K562 (cell line): ENCODE measurements at regions not wholly inside any gene's neighbourhood (a gene's known extent, or its start where the extent isn't known, plus 50 kb on each side); places are given as distances from the start of the nearest gene placed in this dataset.

Experiments used
- ATAC-seq: fragments of 200-7000 bp; cut with Tn5 transposase; 3 replicates; pipeline ENCODE4 v1.9.1; 2020; ENCODE audit warnings: moderate library complexity
- BruUV-seq: library from RNA; stranded (reverse); fragments of 400-500 nt; replicated peaks from 2 replicates; lab custom pipeline; 2021; lab: Mats Ljungman, UMichigan
- CTCF ChIA-PET: fragments of 300-600 bp; formaldehyde crosslinking; extraction: SDS; loops from one replicate; lab custom pipeline; 2021; ENCODE audit warnings: low intra/inter-chr PET ratio; lab: Yijun Ruan, JAX
- POLR2A ChIA-PET: fragments of 300-600, 350-650 bp; sonication (Branson Sonifier 250); formaldehyde crosslinking; extraction: SDS; loops from one replicate; lab custom pipeline; 2021; ENCODE audit warnings: antibody characterized with exemption, inconsistent platforms; lab: Yijun Ruan, JAX
- DNase-seq, 4 experiments: peaks; one replicate each; pipeline versions ENCODE4 v3.0.0 to v3.0.0-alpha.2; 2011 to 2018; ENCODE audit warnings: low spot score in 3 of 4, mixed read lengths in 3 of 4; ENCODE audit errors: extremely low read depth in 1 of 4
- FAIRE-seq: peaks from 2 replicates; lab custom pipeline; 2011; peaks lifted over from hg19 to GRCh38; lab: Jason Lieb, UNC
- H2AFZ ChIP-seq: 2 replicates; pipeline ENCODE4 v1.6.0; 2011; ENCODE audit warnings: low read depth, low read length, control low read depth, inconsistent platforms
- H3K27ac ChIP-seq: fragments of 200-600 bp; 3 replicates; pipeline ENCODE4 v1.8.0; 2011; ENCODE audit warnings: low read depth, mild to moderate bottlenecking, control low read depth, inconsistent platforms, low read length, moderate library complexity, mixed read lengths; ENCODE audit errors: extremely low read depth
- H3K27me3 ChIP-seq, 2 experiments: fragments of 300-600 bp in 1 of 2; 2 replicates in 1 of 2; 3 replicates in 1 of 2; pipeline versions ENCODE4 v1.6.0 to v1.8.0; 2011; ENCODE audit warnings: inconsistent platforms in 2 of 2, low read length in 2 of 2, mild to moderate bottlenecking in 1 of 2, mixed read lengths in 1 of 2, moderate library complexity in 1 of 2; ENCODE audit not compliant: control insufficient read depth in 2 of 2, insufficient read depth in 2 of 2
- H3K36me3 ChIP-seq: fragments of 300-600 bp; 3 replicates; pipeline ENCODE4 v1.8.0; 2011; ENCODE audit warnings: mild to moderate bottlenecking, low read length, inconsistent platforms; ENCODE audit not compliant: control insufficient read depth, insufficient read depth
- H3K4me1 ChIP-seq, 2 experiments: fragments of 200-600 bp in 1 of 2; replicated peaks in 1 of 2; 2 replicates in 1 of 2; 3 replicates in 1 of 2; pipeline versions ENCODE4 v1.5.1 to v1.8.0; 2011; ENCODE audit warnings: inconsistent platforms in 2 of 2, low read length in 2 of 2, mild to moderate bottlenecking in 1 of 2, mixed read lengths in 1 of 2, moderate library complexity in 1 of 2; ENCODE audit not compliant: control insufficient read depth in 2 of 2, insufficient read depth in 2 of 2
- H3K4me2 ChIP-seq: 2 replicates; pipeline ENCODE4 v1.6.1; 2011; ENCODE audit warnings: low read length, control low read depth, inconsistent platforms, mixed read lengths; ENCODE audit not compliant: insufficient read depth
- H3K4me3 ChIP-seq: fragments of 200-600 bp; sonication (generic), shearing (Covaris generic); 2 replicates; pipeline ENCODE4 v1.5.1; 2016; ENCODE audit warnings: control low read depth, inconsistent platforms
- H3K79me2 ChIP-seq: fragments of 200-600 bp; 3 replicates; pipeline ENCODE4 v1.8.0; 2011; ENCODE audit warnings: low read length, inconsistent platforms; ENCODE audit not compliant: control insufficient read depth, insufficient read depth
- H3K9ac ChIP-seq, 2 experiments: 2 replicates each; pipeline versions ENCODE4 v1.6.0 to v1.6.1; 2011; ENCODE audit warnings: low read depth in 2 of 2, low read length in 2 of 2, control low read depth in 1 of 2, inconsistent platforms in 1 of 2, mild to moderate bottlenecking in 1 of 2, mixed read lengths in 1 of 2; ENCODE audit not compliant: insufficient read depth in 1 of 2
- H3K9me1 ChIP-seq: one replicate; pipeline ENCODE4 v1.6.0; 2011; ENCODE audit warnings: inconsistent platforms, mild to moderate bottlenecking, low read length, moderate library complexity; ENCODE audit not compliant: control insufficient read depth, insufficient read depth
- H3K9me3 ChIP-seq: replicated peaks from 2 replicates; pipeline ENCODE4 v1.5.1; 2011; ENCODE audit warnings: low read depth, low read length, inconsistent platforms; ENCODE audit not compliant: control insufficient read depth, insufficient read depth
- H4K20me1 ChIP-seq: replicated peaks from 2 replicates; pipeline ENCODE4 v1.6.1; 2011; ENCODE audit warnings: low read length, inconsistent platforms, mixed read lengths; ENCODE audit not compliant: control insufficient read depth, insufficient read depth
- ARID1B ChIP-seq: fragments of 450-650 bp; IDR thresholded peaks from 2 replicates; pipeline ENCODE4 v1.6.1; 2016; ENCODE audit warnings: antibody characterized with exemption, mild to moderate bottlenecking, inconsistent platforms
- ETV5 ChIP-seq: sonication (generic); formaldehyde crosslinking; IDR thresholded peaks from 2 replicates; pipeline ENCODE4 v1.4.0; 2020; ENCODE audit warnings: low read depth, mild to moderate bottlenecking, missing genetic modification reagents
- SMARCA4 ChIP-seq: fragments of 450-650 bp; IDR thresholded peaks from 2 replicates; pipeline ENCODE4 v1.6.1; 2016
- SRF ChIP-seq, 2 experiments: fragments of 250-450, 450-650 bp in 1 of 2; sonication (Bioruptor Pico) in 1 of 2; sonication (generic) in 1 of 2; formaldehyde crosslinking; IDR thresholded peaks; 2 replicates each; pipeline versions ENCODE4 v1.5.0 to v1.5.1; 2020 to 2022; ENCODE audit warnings: mild to moderate bottlenecking in 1 of 2, missing genetic modification reagents in 1 of 2
- ZNF655 ChIP-seq: fragments of 250-450 bp; sonication (Bioruptor Pico); IDR thresholded peaks from 2 replicates; pipeline ENCODE4 v1.5.0; 2021
- ZSCAN29 ChIP-seq: fragments of 450-650 bp; IDR thresholded peaks from 2 replicates; pipeline ENCODE4 v1.6.1; 2017
- WGBS: fragments of 100-300 bp; shearing (Covaris generic); methylation state at CpG from one replicate; pipeline ENCODE4 v1.1.6; 2016; ENCODE audit warnings: low coverage, mixed read lengths; ENCODE audit not compliant: insufficient coverage; ENCODE audit errors: missing lambda C conversion rate; 5-methylcytosine and 5-hydroxymethylcytosine counted together
- in situ Hi-C: fragments of 300-500 bp; cut with MboI; formaldehyde crosslinking; loops from 4 replicates; pipeline ENCODE4 v1.15.0; 2018; ENCODE audit warnings: inconsistent platforms, mixed read lengths
- intact Hi-C: fragments of 100-400 bp; cut with micrococcal nuclease; formaldehyde crosslinking; loops from 2 replicates; pipeline ENCODE4 v1.14.2; 2022

GRCh38 chr14:30357791-30358190 lies 201.2 kb upstream of the G2E3 start:
- Histone ChIP-seq H3K9me3 (no peaks in the 10 kb centered on the region), H3K9ac (no peak overlapping the region), H3K9me1 (no peaks in the 10 kb centered on the region), H2AFZ (no peak overlapping the region), H3K27me3 (no peaks in the 10 kb centered on the region), H4K20me1 (no peaks in the 10 kb centered on the region), H3K4me3 (no peak overlapping the region), H3K27ac (no peak overlapping the region), H3K4me1 (no peaks in the 10 kb centered on the region; a peak in 1 of 5 replicates), H3K4me2 (no peak overlapping the region), H3K36me3 (no peaks in the 10 kb centered on the region), H3K79me2 (no peaks in the 10 kb centered on the region)
- intact Hi-C loops (no loop called here), in situ Hi-C loops (no loop called here)
- BruUV-seq = no TSS peak
- WGBS = 61% methylated on average over 8 of the region's 8 CpGs
- CTCF ChIA-PET = no interaction called here
- FAIRE-seq (no peak), DNase-seq (no peak), ATAC-seq (no peak)
- no peak for TF ChIP-seq ZSCAN29
- TF ChIP-seq ARID1B = no peak
- no peak for TF ChIP-seq ZNF655 (CRISPR knock-in tag)
- TF ChIP-seq SMARCA4 = no peak
- TF ChIP-seq SRF (CRISPR knock-in tag; IDR thresholded peaks at IDR 0.05) = no peak
- TF ChIP-seq ETV5 (CRISPR knock-in tag) = no peak
- POLR2A ChIA-PET = no interaction called here
